ENCODE measurements at regions not wholly inside any gene's neighbourhood (a gene's known extent, or its start where the extent isn't known, plus 50 kb on each side); places are given as distances from the start of the nearest gene placed in this dataset.

DNA sequence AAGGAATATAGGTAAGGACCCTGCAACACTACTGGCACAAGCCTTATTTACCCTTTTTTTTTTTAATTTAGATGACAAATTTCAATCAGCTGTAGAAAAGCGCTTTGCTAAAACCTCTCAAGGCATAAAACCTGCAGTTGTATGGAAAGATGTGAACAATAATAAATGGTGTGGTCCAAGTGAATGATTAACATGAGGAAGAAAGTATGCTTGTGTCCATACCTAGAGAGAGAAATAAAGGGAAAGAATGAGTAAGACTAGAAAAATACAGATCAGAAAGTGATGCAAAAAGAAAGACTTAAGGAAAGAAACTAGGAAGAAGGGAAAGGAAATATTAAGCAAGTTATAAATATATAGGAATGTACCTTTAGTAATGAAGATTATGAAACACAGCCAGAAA lies 119.2 kb upstream of the SCN7A start:
- TF ChIP-seq, protein P1, sequence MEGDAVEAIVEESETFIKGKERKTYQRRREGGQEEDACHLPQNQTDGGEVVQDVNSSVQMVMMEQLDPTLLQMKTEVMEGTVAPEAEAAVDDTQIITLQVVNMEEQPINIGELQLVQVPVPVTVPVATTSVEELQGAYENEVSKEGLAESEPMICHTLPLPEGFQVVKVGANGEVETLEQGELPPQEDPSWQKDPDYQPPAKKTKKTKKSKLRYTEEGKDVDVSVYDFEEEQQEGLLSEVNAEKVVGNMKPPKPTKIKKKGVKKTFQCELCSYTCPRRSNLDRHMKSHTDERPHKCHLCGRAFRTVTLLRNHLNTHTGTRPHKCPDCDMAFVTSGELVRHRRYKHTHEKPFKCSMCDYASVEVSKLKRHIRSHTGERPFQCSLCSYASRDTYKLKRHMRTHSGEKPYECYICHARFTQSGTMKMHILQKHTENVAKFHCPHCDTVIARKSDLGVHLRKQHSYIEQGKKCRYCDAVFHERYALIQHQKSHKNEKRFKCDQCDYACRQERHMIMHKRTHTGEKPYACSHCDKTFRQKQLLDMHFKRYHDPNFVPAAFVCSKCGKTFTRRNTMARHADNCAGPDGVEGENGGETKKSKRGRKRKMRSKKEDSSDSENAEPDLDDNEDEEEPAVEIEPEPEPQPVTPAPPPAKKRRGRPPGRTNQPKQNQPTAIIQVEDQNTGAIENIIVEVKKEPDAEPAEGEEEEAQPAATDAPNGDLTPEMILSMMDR (conservative IDR thresholded peaks at IDR 0.05; ENCODE audit: low read length), result no peak
- no peak for TF ChIP-seq EZH2phosphoT487 (IDR thresholded peaks at IDR 0.05; ENCODE audit: borderline replicate concordance, low read depth, low read length)
